ENCODE measurements at regions not wholly inside any gene's neighbourhood (a gene's known extent, or its start where the extent isn't known, plus 50 kb on each side); places are given as distances from the start of the nearest gene placed in this dataset.

DNA sequence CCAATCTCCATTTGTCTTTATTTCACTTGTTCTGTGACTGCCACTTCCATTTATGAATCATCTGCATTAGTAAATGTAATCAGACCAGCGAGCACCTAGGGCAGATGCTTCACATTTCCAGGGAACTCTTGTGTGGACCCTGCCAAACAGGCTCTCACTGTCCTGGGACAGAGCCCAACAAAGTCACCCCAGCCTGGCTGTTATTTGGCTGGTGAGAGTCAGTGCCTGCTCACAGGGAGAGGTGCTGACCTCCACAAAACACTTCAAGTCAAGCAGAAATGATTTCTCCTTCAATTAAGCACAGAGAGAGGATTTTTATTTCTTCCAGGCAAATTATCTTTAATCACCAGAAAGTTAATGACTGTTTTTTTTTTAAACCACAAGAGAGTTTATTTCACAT lies 568.0 kb downstream of the MTRR start:
- Histone ChIP-seq H3K9ac (no peak overlapping the region), H3K27me3 (ENCODE audit: insufficient read depth, low read depth) (no peaks in the 10 kb centered on the region), H3K4me3 (IDR thresholded peaks at IDR 0.05; ENCODE audit: insufficient read depth, low read depth, low read length) (no peak overlapping the region), H3K4me1 (ENCODE audit: low read depth, poor library complexity, severe bottlenecking) (no peaks in the 10 kb centered on the region), H4K20me1 (ENCODE audit: insufficient read depth) (no peaks in the 10 kb centered on the region), H2AFZ (ENCODE audit: low read depth) (no peak overlapping the region), H3K36me3 (ENCODE audit: insufficient read depth) (no peaks in the 10 kb centered on the region), H3K4me2 (no peak overlapping the region), H3K27ac (no peak overlapping the region), H3K79me2 (ENCODE audit: insufficient read depth, low read depth) (no peaks in the 10 kb centered on the region)
- TF ChIP-seq, protein P1, sequence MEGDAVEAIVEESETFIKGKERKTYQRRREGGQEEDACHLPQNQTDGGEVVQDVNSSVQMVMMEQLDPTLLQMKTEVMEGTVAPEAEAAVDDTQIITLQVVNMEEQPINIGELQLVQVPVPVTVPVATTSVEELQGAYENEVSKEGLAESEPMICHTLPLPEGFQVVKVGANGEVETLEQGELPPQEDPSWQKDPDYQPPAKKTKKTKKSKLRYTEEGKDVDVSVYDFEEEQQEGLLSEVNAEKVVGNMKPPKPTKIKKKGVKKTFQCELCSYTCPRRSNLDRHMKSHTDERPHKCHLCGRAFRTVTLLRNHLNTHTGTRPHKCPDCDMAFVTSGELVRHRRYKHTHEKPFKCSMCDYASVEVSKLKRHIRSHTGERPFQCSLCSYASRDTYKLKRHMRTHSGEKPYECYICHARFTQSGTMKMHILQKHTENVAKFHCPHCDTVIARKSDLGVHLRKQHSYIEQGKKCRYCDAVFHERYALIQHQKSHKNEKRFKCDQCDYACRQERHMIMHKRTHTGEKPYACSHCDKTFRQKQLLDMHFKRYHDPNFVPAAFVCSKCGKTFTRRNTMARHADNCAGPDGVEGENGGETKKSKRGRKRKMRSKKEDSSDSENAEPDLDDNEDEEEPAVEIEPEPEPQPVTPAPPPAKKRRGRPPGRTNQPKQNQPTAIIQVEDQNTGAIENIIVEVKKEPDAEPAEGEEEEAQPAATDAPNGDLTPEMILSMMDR (conservative IDR thresholded peaks at IDR 0.05; ENCODE audit: low read depth, low read length), result no peak

DNA sequence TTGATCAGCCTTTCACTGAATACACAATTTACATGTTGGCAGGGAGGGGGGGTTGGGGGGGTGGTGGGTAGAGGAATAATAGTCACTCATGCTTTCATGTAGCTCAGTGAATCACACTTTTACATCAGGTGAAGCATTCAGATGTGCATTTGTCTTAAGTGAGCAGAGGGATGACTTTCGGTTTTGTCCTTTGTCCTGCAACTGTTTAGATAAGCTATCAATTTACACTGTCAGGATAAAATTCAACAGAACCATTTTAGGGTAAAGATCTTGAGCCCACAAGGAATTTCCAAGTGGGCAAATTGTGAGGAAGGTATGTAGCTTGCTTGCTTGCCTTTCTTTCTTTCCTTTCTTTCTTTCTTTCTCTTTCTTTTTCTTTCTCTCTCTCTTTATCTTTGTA lies 576.2 kb downstream of the MTRR start:
- Histone ChIP-seq H3K4me2 (no peak overlapping the region), H4K20me1 (ENCODE audit: insufficient read depth) (no peaks in the 10 kb centered on the region), H3K27ac (no peak overlapping the region), H3K4me3 (IDR thresholded peaks at IDR 0.05; ENCODE audit: insufficient read depth, low read depth, low read length) (no peak overlapping the region), H3K36me3 (ENCODE audit: insufficient read depth) (no peaks in the 10 kb centered on the region), H3K27me3 (ENCODE audit: insufficient read depth, low read depth) (no peaks in the 10 kb centered on the region), H2AFZ (ENCODE audit: low read depth) (no peak overlapping the region), H3K9ac (no peak overlapping the region), H3K4me1 (ENCODE audit: low read depth, poor library complexity, severe bottlenecking) (no peaks in the 10 kb centered on the region), H3K79me2 (ENCODE audit: insufficient read depth, low read depth) (no peaks in the 10 kb centered on the region)
- TF ChIP-seq, protein P1 (conservative IDR thresholded peaks at IDR 0.05; ENCODE audit: low read depth, low read length), result no peak

DNA sequence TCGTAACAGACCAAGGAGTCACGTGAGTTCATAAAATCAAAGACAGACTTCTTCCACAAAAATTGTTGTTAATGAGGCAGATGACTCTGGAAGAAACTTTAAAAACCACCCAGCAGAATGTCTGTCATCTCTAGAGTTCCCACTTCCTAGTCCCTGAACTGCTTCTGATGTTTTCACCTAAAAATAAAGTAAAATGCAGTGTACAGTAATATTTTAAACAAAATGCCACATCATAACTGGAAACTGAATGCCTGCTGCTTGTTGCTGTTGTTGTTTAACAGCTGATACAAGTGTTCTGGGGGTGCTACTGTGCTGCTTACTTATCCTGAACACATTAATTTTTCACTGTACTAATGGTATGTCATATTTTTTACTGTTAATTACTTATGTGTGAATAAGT lies 577.2 kb downstream of the MTRR start:
- H3K4me2 ChIP-seq, result no peak overlapping the region
- H3K9ac ChIP-seq, result no peak overlapping the region
- no peak overlapping the region for H2AFZ ChIP-seq (ENCODE audit: low read depth)
- no peaks in the 10 kb centered on the region for H3K79me2 ChIP-seq (ENCODE audit: insufficient read depth, low read depth)
- no peaks in the 10 kb centered on the region for H3K36me3 ChIP-seq (ENCODE audit: insufficient read depth)
- TF ChIP-seq, protein P1 (conservative IDR thresholded peaks at IDR 0.05; ENCODE audit: low read depth, low read length), result no peak
- no peak overlapping the region for H3K4me3 ChIP-seq (IDR thresholded peaks at IDR 0.05; ENCODE audit: insufficient read depth, low read depth, low read length)
- H3K27ac ChIP-seq, result no peak overlapping the region
- no peaks in the 10 kb centered on the region for H3K4me1 ChIP-seq (ENCODE audit: low read depth, poor library complexity, severe bottlenecking)
- no peaks in the 10 kb centered on the region for H4K20me1 ChIP-seq (ENCODE audit: insufficient read depth)
- H3K27me3 ChIP-seq (ENCODE audit: insufficient read depth, low read depth), result no peaks in the 10 kb centered on the region

DNA sequence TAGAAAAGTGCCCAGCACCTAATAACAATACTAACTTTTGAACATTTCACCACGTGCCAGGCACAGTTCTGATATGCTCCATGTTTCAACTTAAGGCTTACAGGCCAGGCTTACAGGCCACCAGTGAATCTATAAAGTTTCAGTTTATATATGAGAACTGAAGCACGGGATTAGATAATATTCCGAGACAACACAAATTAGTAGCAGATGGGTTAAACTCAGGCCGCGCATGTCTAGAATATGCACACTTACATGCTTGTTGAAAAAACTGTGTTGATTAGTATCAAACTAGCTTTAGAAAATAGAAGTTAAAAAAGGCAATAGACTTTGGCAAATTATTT lies 587.9 kb downstream of the MTRR start:
- peaks cover 4% of the 10 kb centered on the region; the same call in 1 of the 2 replicates for H3K79me2 ChIP-seq (ENCODE audit: insufficient read depth, low read depth)
- H3K4me3 ChIP-seq (IDR thresholded peaks at IDR 0.05; ENCODE audit: insufficient read depth, low read depth, low read length), result no peak overlapping the region
- H3K4me1 ChIP-seq (ENCODE audit: low read depth, poor library complexity, severe bottlenecking), result peaks cover 7% of the 10 kb centered on the region
- peak overlapping the region; percentile 86 for H3K4me2 ChIP-seq
- H3K9ac ChIP-seq, result peak overlapping the region; percentile 68
- no peaks in the 10 kb centered on the region for H3K27me3 ChIP-seq (ENCODE audit: insufficient read depth, low read depth)
- peak overlapping the region; percentile 77 for H3K27ac ChIP-seq
- H2AFZ ChIP-seq (ENCODE audit: low read depth), result peak overlapping the region; percentile 60
- H3K36me3 ChIP-seq (ENCODE audit: insufficient read depth), result no peaks in the 10 kb centered on the region
- TF ChIP-seq, protein P1 (conservative IDR thresholded peaks at IDR 0.05; ENCODE audit: low read depth, low read length), result no peak
- no peaks in the 10 kb centered on the region for H4K20me1 ChIP-seq (ENCODE audit: insufficient read depth)

Measured in KMS-11 (cell line).